Effector memory CD4-positive, alpha-beta T cell (primary cell): ENCODE measurements at regions not wholly inside any gene's neighbourhood (a gene's known extent, or its start where the extent isn't known, plus 50 kb on each side); places are given as distances from the start of the nearest gene placed in this dataset.

Experiments
- DNase-seq, 3 donors: peaks; one replicate each; pipeline ENCODE4 v3.0.0-alpha.2; 2020
- H3K27ac ChIP-seq: 2 replicates; pipeline ENCODE4 v1.7.0; 2013; ENCODE audit warnings: mild to moderate bottlenecking, low read length, moderate library complexity; ENCODE audit not compliant: insufficient read depth, poor library complexity, severe bottlenecking
- H3K27me3 ChIP-seq: replicated peaks from 2 replicates; pipeline ENCODE4 v1.7.0; 2013; ENCODE audit warnings: mild to moderate bottlenecking, low read length; ENCODE audit not compliant: insufficient read depth, control insufficient read depth, poor library complexity, severe bottlenecking
- H3K36me3 ChIP-seq: 2 replicates; pipeline ENCODE4 v1.7.0; 2013; ENCODE audit warnings: mild to moderate bottlenecking, low read length, moderate library complexity; ENCODE audit not compliant: control insufficient read depth, insufficient read depth
- H3K4me1 ChIP-seq: 2 replicates; pipeline ENCODE4 v1.7.0; 2013; ENCODE audit warnings: low read length, mild to moderate bottlenecking; ENCODE audit not compliant: control insufficient read depth, insufficient read depth, poor library complexity, severe bottlenecking
- H3K4me3 ChIP-seq: 2 replicates; pipeline ENCODE4 v1.7.0; 2013; ENCODE audit warnings: low read length, low read depth, mild to moderate bottlenecking; ENCODE audit not compliant: insufficient read depth, poor library complexity, severe bottlenecking
- H3K9me3 ChIP-seq: 2 replicates; pipeline ENCODE4 v1.7.0; 2013; ENCODE audit warnings: mild to moderate bottlenecking, low read length, moderate library complexity; ENCODE audit not compliant: control insufficient read depth

GRCh38 chr15:70493787-70494516 lies 269.4 kb downstream of the UACA start:
- Histone ChIP-seq H3K27ac (no peak overlapping the region), H3K9me3 (no peaks in the 10 kb centered on the region), H3K36me3 (no peaks in the 10 kb centered on the region), H3K4me1 (peaks cover 35% of the 10 kb centered on the region), H3K4me3 (no peak overlapping the region), H3K27me3 (peaks cover 2% of the 10 kb centered on the region)
- DNase-seq = no peak

- Histone ChIP-seq H3K4me3 (no peak overlapping the region), H3K9me3 (no peaks in the 10 kb centered on the region), H3K27me3 (peaks cover 2% of the 10 kb centered on the region), H3K4me1 (peaks cover 35% of the 10 kb centered on the region), H3K36me3 (no peaks in the 10 kb centered on the region), H3K27ac (no peak overlapping the region)
- no peak for DNase-seq
Measured at GRCh38 chr15:70493376-70493775, 270.0 kb downstream of the UACA start.

GRCh38 chr15:70492240-70493177 lies 270.8 kb downstream of the UACA start:
- Histone ChIP-seq H3K9me3 (no peaks in the 10 kb centered on the region), H3K27ac (peak overlapping the region; percentile 49), H3K4me3 (peak overlapping the region; percentile 44), H3K27me3 (peaks cover 2% of the 10 kb centered on the region), H3K36me3 (no peaks in the 10 kb centered on the region), H3K4me1 (peaks cover 39% of the 10 kb centered on the region)
- DNase-seq = peak; percentile 69 to 72 (median 70)

GRCh38 chr15:70491641-70492040 lies 271.7 kb downstream of the UACA start:
- Histone ChIP-seq H3K4me1 (peaks cover 41% of the 10 kb centered on the region), H3K27ac (peak overlapping the region; percentile 19), H3K4me3 (peak overlapping the region; percentile 44), H3K9me3 (no peaks in the 10 kb centered on the region), H3K36me3 (no peaks in the 10 kb centered on the region), H3K27me3 (peaks cover 2% of the 10 kb centered on the region)
- DNase-seq = no peak

- Histone ChIP-seq H3K9me3 (no peaks in the 10 kb centered on the region), H3K27ac (no peak overlapping the region), H3K4me1 (peaks cover 45% of the 10 kb centered on the region), H3K36me3 (no peaks in the 10 kb centered on the region), H3K4me3 (peak overlapping the region; percentile 44), H3K27me3 (peaks cover 2% of the 10 kb centered on the region)
- DNase-seq = no peak
Measured at GRCh38 chr15:70491201-70491621, 272.1 kb downstream of the UACA start.

GRCh38 chr15:70490838-70491155 lies 272.6 kb downstream of the UACA start:
- no peaks in the 10 kb centered on the region for H3K36me3 ChIP-seq
- no peak overlapping the region for H3K27ac ChIP-seq
- H3K9me3 ChIP-seq = no peaks in the 10 kb centered on the region
- peaks cover 2% of the 10 kb centered on the region for H3K27me3 ChIP-seq
- no peak for DNase-seq
- no peak overlapping the region for H3K4me3 ChIP-seq
- H3K4me1 ChIP-seq = peaks cover 47% of the 10 kb centered on the region

- no peak for DNase-seq
- Histone ChIP-seq H3K27ac (no peak overlapping the region), H3K36me3 (no peaks in the 10 kb centered on the region), H3K27me3 (peaks cover 2% of the 10 kb centered on the region), H3K4me1 (peaks cover 47% of the 10 kb centered on the region), H3K9me3 (no peaks in the 10 kb centered on the region), H3K4me3 (no peak overlapping the region)
Measured at GRCh38 chr15:70490148-70490837, 273.1 kb downstream of the UACA start.

- H3K27me3 ChIP-seq = peaks cover 2% of the 10 kb centered on the region
- H3K36me3 ChIP-seq = no peaks in the 10 kb centered on the region
- H3K27ac ChIP-seq = no peak overlapping the region
- no peaks in the 10 kb centered on the region for H3K9me3 ChIP-seq
- DNase-seq = no peak
- no peak overlapping the region for H3K4me3 ChIP-seq
- peaks cover 47% of the 10 kb centered on the region for H3K4me1 ChIP-seq
Measured at GRCh38 chr15:70488941-70489848, 274.2 kb downstream of the UACA start.

GRCh38 chr15:70488002-70488605 lies 275.3 kb downstream of the UACA start:
- peaks cover 39% of the 10 kb centered on the region for H3K4me1 ChIP-seq
- H3K4me3 ChIP-seq = no peak overlapping the region
- H3K36me3 ChIP-seq = no peaks in the 10 kb centered on the region
- DNase-seq = peak; percentile 47 to 55 (median 51)
- peaks cover 2% of the 10 kb centered on the region for H3K27me3 ChIP-seq
- no peaks in the 10 kb centered on the region for H3K9me3 ChIP-seq
- H3K27ac ChIP-seq = no peak overlapping the region
